Upper lobe of right lung (tissue), 1 donor: ENCODE measurements at regions not wholly inside any gene's neighbourhood (a gene's known extent, or its start where the extent isn't known, plus 50 kb on each side); places are given as distances from the start of the nearest gene placed in this dataset.
"Not testable (repeated sequence)": the region's sequence is repeated elsewhere in the genome, so short reads cannot be mapped to it uniquely, and the experiment has no call there.

Experiments used
- ATAC-seq: fragments of 200-7000 bp; cut with Tn5 transposase; one replicate; pipeline ENCODE4 v1.9.1; 2020; ENCODE audit warnings: mild to moderate bottlenecking, moderate library complexity
- DNase-seq: peaks from one replicate; pipeline ENCODE4 v3.0.0-alpha.2; 2020
- H3K27ac ChIP-seq: fragments of 200-600 bp; one replicate; pipeline ENCODE4 v1.8.0; 2022
- H3K27me3 ChIP-seq: fragments of 200-600 bp; one replicate; pipeline ENCODE4 v1.8.0; 2022; ENCODE audit warnings: mild to moderate bottlenecking
- H3K36me3 ChIP-seq: fragments of 200-600 bp; one replicate; pipeline ENCODE4 v1.8.0; 2022
- H3K4me1 ChIP-seq: fragments of 200-600 bp; one replicate; pipeline ENCODE4 v1.8.0; 2022
- H3K4me3 ChIP-seq: fragments of 200-600 bp; one replicate; pipeline ENCODE4 v1.8.0; 2022; ENCODE audit warnings: mild to moderate bottlenecking
- H3K9me3 ChIP-seq: fragments of 200-600 bp; one replicate; pipeline ENCODE4 v1.8.0; 2022
- intact Hi-C: fragments of 100-400 bp; cut with DNase I; formaldehyde crosslinking; loops from one replicate; pipeline ENCODE4 v1.11.0; 2022
- TF ChIP-seq, protein P1 (sequence below): fragments of 200-600 bp; IDR thresholded peaks from one replicate; pipeline ENCODE4 v1.8.0; 2022; ENCODE audit warnings: antibody characterized with exemption
- donor health status: DM: no; HTN: yes; CAD: no; lungs with severe emphysema.

DNA sequence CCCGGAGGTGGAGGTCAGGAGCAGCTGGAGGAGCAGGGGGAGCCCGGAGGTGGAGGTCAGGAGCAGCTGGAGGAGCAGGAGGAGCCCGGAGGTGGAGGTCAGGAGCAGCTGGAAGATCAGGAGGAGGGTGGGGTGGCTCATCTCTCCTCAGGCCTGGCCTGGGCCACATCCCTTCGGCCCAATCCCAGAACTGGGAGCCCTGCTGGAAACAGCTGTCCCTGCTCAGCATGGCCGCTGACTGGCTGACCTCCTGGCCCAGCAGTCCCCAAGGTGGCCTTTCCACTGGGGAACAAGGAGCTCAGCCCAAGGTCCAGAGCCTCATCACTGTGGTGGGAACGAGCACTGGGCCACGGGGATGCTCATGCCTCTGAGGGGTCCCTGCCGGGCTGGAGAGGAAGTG, 66.6 kb upstream of the LAPTM4A start:
- H3K36me3 ChIP-seq, result no peaks in the 10 kb centered on the region
- DNase-seq, result peak; percentile 49
- intact Hi-C loops, result no loop called here
- no peaks in the 10 kb centered on the region for H3K9me3 ChIP-seq
- H3K27me3 ChIP-seq, result no peaks in the 10 kb centered on the region
- H3K4me1 ChIP-seq, result no peaks in the 10 kb centered on the region
- H3K27ac ChIP-seq, result no peak overlapping the region
- TF ChIP-seq, protein P1, sequence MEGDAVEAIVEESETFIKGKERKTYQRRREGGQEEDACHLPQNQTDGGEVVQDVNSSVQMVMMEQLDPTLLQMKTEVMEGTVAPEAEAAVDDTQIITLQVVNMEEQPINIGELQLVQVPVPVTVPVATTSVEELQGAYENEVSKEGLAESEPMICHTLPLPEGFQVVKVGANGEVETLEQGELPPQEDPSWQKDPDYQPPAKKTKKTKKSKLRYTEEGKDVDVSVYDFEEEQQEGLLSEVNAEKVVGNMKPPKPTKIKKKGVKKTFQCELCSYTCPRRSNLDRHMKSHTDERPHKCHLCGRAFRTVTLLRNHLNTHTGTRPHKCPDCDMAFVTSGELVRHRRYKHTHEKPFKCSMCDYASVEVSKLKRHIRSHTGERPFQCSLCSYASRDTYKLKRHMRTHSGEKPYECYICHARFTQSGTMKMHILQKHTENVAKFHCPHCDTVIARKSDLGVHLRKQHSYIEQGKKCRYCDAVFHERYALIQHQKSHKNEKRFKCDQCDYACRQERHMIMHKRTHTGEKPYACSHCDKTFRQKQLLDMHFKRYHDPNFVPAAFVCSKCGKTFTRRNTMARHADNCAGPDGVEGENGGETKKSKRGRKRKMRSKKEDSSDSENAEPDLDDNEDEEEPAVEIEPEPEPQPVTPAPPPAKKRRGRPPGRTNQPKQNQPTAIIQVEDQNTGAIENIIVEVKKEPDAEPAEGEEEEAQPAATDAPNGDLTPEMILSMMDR, result no peak
- ATAC-seq, result no peak
- no peak overlapping the region for H3K4me3 ChIP-seq

DNA sequence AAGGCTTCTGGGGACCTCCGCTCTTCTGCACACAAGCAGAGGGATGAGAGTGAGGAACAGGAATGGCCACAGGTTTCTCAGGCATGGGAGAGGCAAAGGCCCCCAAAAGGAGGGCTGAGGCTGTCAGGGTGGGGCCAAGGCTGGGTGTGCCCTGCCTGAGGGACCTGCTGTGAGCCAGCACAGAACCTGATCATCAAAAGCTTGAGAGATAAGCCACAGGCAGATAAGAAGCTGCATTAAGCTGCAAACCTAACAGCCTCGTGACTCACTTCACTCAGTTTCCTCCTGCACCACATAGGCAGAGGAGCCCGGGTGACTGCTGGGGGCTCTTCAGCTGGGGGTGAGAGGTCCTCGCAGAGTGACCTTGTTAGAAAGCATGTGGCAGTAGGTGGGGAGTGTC, 64.5 kb upstream of the LAPTM4A start:
- Histone ChIP-seq H3K4me3 (no peak overlapping the region), H3K36me3 (no peaks in the 10 kb centered on the region), H3K4me1 (no peaks in the 10 kb centered on the region), H3K27me3 (no peaks in the 10 kb centered on the region), H3K27ac (no peak overlapping the region), H3K9me3 (no peaks in the 10 kb centered on the region)
- DNase-seq (peak; percentile 48), ATAC-seq (no peak)
- intact Hi-C loops, result no loop called here
- TF ChIP-seq, protein P1, result no peak

DNA sequence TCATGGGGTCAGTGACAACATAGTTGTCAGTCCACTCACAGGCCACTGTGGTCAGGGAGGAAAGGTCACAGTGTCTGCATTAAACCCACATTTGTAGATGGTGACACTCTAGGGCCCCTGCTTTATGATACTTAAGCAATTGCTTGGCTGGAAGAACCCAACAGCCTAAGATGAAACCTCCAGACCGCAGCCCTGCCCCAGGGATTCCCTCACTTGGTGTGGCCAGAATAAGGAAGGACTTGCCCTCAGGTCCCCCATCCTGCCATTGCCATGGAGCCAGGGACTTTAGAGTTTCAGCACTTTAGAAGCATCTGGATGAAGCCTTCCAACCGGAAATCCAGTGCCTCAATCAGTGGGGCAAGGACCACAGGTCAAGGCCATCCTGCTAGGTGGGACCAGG, 63.9 kb upstream of the LAPTM4A start:
- no peaks in the 10 kb centered on the region for H3K27me3 ChIP-seq
- no peaks in the 10 kb centered on the region for H3K9me3 ChIP-seq
- no peak overlapping the region for H3K27ac ChIP-seq
- H3K4me3 ChIP-seq, result no peak overlapping the region
- ATAC-seq, result no peak
- peak; percentile 21 for DNase-seq
- intact Hi-C loops, result no loop called here
- H3K36me3 ChIP-seq, result no peaks in the 10 kb centered on the region
- H3K4me1 ChIP-seq, result no peaks in the 10 kb centered on the region
- TF ChIP-seq, protein P1, result no peak

DNA sequence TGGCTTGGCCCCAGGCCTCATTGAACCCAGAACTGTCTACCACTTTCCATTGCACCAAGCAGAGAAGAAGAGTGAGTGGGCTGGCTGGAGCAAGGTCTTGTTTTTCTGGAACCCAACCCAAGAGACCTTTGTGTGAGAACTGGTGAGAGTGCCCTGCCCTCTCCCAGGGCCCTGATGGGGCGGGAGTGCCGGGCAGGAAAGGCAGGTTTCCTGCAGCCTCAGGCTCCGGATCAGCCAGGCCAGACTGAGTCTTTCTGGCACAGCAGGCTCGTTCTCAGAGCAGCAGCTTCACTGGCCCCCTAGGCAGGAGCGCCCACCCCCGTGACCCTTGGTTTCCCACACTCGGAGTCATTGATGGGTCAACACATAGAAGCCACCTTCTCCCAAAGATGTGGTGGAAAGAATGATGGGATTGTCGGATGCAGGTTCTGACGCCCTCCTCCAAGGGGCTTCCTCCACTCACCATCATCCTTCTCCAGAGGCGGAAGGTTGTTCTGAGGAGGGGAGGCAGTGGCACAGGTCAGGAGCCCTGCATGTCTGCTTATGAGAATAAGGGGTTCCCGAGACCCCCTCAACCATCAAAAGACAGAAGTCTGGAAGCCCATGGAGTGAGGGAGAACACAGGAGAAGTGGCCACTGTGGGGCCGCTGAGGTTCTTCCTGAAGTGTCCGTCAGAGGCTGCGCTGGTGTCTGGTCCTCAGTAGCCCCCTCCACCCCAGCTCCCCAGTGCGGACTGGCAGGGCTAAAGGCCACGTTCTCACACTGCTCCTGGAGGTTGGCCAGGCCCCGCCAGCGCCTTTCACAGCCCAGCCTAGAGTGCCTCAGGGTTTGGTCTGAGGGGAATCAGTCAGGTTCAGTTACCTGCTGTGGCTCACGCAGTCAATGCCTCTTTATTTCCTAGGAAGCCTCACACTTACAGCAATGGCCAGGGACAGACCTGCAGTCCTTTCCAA, 62.8 kb upstream of the LAPTM4A start:
- ATAC-seq (no peak), DNase-seq (peak; percentile 54)
- Histone ChIP-seq H3K27me3 (no peaks in the 10 kb centered on the region), H3K27ac (no peak overlapping the region), H3K36me3 (no peaks in the 10 kb centered on the region), H3K4me1 (no peaks in the 10 kb centered on the region), H3K4me3 (no peak overlapping the region), H3K9me3 (no peaks in the 10 kb centered on the region)
- intact Hi-C loops, result no loop called here
- TF ChIP-seq, protein P1, result no peak

DNA sequence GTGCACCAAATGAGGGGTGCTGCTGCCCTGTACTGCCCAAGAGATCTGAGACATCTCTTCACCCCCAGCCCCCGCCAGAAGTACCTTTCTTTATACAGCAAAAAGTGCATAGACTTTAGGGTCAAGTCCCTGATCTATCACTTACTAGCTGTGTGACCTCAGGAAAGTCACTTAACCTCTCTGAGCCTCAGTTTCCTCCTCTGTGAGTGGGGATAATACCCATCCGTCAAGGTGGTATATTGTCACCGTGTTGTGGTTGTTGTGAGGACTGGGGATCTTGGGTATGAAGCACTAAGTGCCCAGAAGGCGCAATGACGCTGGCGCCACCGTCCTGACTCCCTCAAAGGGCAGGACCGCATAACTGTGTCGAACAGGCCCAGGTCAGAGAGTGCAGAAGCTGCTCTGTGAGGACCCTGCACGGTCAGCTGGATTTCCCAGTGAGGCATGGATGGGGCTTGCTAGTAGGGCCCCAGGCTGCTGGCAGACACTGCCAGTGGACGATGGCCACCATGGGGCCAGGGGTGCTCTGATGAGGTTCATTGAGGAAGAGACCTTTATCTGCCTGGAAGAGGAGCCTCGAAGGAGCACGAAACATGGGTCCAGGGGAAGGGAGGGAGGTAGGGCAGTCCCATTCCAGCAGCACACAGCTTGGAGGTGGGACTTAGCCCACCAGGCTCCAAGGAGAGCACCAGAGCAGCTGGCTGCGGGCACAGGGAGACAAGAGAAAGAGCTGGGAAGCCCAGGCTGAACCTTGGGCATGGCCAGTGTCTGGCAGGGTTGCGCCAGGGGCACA, 61.8 kb upstream of the LAPTM4A start:
- Histone ChIP-seq H3K27me3 (no peaks in the 10 kb centered on the region), H3K4me1 (no peaks in the 10 kb centered on the region), H3K4me3 (no peak overlapping the region), H3K27ac (no peak overlapping the region), H3K9me3 (no peaks in the 10 kb centered on the region), H3K36me3 (no peaks in the 10 kb centered on the region)
- peak; percentile 54 for DNase-seq
- intact Hi-C loops, result no loop called here
- TF ChIP-seq, protein P1, result no peak
- no peak for ATAC-seq

DNA sequence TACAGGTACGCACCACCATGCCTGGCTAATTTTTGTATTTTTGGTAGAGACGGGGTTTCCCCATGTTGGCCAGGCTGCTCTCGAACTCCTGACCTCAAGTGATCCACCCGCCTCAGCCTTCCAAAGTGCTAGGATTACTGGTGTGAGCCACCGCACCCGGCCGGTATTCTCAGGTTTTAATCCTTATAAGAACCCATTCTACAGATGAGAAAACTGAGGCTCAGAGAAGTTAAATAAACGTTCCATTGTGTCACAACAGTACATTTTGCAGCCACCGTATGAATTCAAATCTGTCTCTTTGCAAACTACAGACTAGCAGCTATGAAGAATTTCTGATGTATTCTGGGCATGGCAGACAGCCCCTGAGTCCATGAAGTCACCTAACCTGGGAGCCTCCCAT, 60.9 kb upstream of the LAPTM4A start:
- H3K27ac ChIP-seq, H3K4me3 ChIP-seq, intact Hi-C loops, H3K9me3 ChIP-seq, H3K4me1 ChIP-seq, H3K36me3 ChIP-seq, H3K27me3 ChIP-seq, ATAC-seq: not testable (repeated sequence)
- DNase-seq, result peak; percentile 16
